BJ (cell line): ENCODE measurements at regions not wholly inside any gene's neighbourhood (a gene's known extent, or its start where the extent isn't known, plus 50 kb on each side); places are given as distances from the start of the nearest gene placed in this dataset.

Experiments used
- CTCF ChIA-PET: fragments of 350-600 bp; formaldehyde crosslinking; extraction: SDS; loops from one replicate; lab custom pipeline; 2021; ENCODE audit warnings: antibody characterized with exemption, inconsistent platforms; lab: Yijun Ruan, JAX
- POLR2A ChIA-PET: fragments of 300-600 bp; sonication (Branson Sonifier 250); formaldehyde crosslinking; extraction: SDS; loops from one replicate; lab custom pipeline; 2021; ENCODE audit warnings: antibody characterized with exemption; lab: Charles Lee
- DNase-seq: peaks from one replicate; pipeline ENCODE4 v3.0.0-alpha.2; 2011; ENCODE audit warnings: low read depth
- H3K27me3 ChIP-seq: 2 replicates; pipeline ENCODE4 v1.6.0; 2011; ENCODE audit warnings: low read length; ENCODE audit not compliant: control insufficient read depth, insufficient read depth
- H3K36me3 ChIP-seq: 2 replicates; pipeline ENCODE4 v1.5.1; 2011; ENCODE audit warnings: low read length; ENCODE audit not compliant: control insufficient read depth, insufficient read depth
- H3K4me3 ChIP-seq: 2 replicates; pipeline ENCODE4 v1.5.1; 2011; ENCODE audit warnings: low read depth, mild to moderate bottlenecking, control low read depth, low read length
- TF ChIP-seq, protein P1 (sequence below): IDR thresholded peaks from 2 replicates; pipeline ENCODE4 v1.5.1; 2011; ENCODE audit warnings: low read depth, mild to moderate bottlenecking, control low read depth, inconsistent platforms, low read length, moderate library complexity; ENCODE audit not compliant: insufficient read depth

DNA sequence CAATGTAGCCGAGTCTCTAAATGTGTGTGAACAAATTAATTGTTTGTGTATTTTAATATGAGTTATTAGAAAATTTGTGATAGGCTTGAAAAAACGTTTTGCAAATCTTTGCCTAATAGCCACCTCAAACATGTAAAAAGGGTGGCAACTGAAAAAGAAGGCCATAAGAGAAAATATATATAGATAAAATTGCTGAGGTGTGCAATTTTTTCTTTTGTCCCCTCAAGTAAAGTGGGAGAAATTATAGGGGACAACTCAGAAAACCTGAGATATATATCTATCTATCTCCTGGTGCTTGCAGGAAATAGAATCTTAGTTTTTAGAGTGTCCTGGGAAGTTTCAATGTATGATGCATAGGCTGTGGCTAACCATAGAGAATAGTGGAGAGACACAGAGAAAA lies 201.4 kb upstream of the LRP1B start:
- ChIA-PET POLR2A (no interaction called here), CTCF (no interaction called here)
- TF ChIP-seq, protein P1, sequence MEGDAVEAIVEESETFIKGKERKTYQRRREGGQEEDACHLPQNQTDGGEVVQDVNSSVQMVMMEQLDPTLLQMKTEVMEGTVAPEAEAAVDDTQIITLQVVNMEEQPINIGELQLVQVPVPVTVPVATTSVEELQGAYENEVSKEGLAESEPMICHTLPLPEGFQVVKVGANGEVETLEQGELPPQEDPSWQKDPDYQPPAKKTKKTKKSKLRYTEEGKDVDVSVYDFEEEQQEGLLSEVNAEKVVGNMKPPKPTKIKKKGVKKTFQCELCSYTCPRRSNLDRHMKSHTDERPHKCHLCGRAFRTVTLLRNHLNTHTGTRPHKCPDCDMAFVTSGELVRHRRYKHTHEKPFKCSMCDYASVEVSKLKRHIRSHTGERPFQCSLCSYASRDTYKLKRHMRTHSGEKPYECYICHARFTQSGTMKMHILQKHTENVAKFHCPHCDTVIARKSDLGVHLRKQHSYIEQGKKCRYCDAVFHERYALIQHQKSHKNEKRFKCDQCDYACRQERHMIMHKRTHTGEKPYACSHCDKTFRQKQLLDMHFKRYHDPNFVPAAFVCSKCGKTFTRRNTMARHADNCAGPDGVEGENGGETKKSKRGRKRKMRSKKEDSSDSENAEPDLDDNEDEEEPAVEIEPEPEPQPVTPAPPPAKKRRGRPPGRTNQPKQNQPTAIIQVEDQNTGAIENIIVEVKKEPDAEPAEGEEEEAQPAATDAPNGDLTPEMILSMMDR, result no peak
- Histone ChIP-seq H3K27me3 (no peaks in the 10 kb centered on the region; the same call in 1 of the 2 replicates), H3K4me3 (no peak overlapping the region), H3K36me3 (no peaks in the 10 kb centered on the region)
- DNase-seq, result no peak

DNA sequence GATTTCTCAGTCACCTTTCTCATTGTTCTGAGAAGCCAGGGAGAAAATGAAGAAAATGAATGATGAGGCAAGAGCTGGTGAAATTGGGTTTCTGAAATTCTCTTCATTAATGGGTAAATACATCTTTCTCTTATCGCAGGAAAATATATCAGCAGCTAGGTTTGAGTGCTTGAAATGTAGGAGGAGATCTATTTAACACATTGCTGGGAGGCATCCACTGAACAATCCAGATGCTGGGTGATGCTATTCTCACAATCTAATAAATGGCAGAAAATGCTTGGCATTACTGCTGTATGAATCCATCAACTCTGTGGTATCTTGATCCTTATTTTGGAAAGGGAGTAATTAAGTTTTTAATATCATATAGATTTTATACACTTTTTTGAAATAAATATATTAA lies 199.6 kb upstream of the LRP1B start:
- DNase-seq, result no peak
- Histone ChIP-seq H3K4me3 (no peak overlapping the region), H3K36me3 (no peaks in the 10 kb centered on the region), H3K27me3 (no peaks in the 10 kb centered on the region)
- POLR2A ChIA-PET, result no interaction called here
- TF ChIP-seq, protein P1, result no peak
- CTCF ChIA-PET, result no interaction called here

DNA sequence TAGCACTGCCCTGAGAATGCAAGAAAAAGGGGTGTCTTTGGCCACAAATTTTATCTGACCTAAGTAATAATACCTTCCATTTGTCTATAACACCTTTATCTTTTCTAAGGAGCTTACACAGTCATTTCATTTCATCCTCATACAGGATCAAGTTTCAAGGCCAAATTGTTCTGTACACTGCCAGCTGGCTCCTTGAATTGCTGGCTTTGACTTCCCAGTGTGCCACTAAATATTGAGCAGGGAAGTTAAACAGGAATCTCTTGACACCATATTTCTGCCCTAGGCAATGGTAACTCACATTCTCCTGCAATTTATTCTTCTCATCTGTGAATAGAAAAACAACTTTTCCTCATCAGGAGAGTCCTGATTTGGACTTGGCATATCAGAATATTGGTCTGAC lies 195.1 kb upstream of the LRP1B start:
- Histone ChIP-seq H3K4me3 (no peak overlapping the region), H3K27me3 (no peaks in the 10 kb centered on the region), H3K36me3 (no peaks in the 10 kb centered on the region)
- CTCF ChIA-PET, result no interaction called here
- DNase-seq, result no peak
- POLR2A ChIA-PET, result no interaction called here
- TF ChIP-seq, protein P1, result no peak

DNA sequence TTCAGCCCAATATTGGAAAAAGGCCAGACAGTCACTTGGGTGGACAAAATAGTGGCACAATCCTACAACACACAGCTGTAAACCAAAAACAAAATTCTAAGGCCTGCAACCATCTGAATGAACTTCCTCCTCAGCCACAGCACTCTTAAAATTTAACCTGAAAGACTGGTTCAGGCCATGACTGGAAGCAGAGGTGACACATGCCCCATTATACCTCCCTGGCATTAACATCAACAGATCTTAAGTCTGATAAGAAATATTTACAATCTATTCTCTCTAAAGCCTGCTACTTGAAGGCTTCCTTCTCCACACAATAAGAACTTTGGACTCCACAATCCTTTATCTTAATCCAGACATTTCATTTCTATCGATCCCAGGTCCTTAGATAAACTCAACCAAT lies 192.4 kb upstream of the LRP1B start:
- no peak for DNase-seq
- TF ChIP-seq, protein P1, result no peak
- H3K36me3 ChIP-seq, result no peaks in the 10 kb centered on the region
- H3K4me3 ChIP-seq, result no peak overlapping the region
- no peaks in the 10 kb centered on the region for H3K27me3 ChIP-seq
- POLR2A ChIA-PET, result no interaction called here
- CTCF ChIA-PET, result interaction anchor here (1.2 kb wide), 1 partner anchor 11 kb away, joined by 4 read pairs; no protein-coding TSS in a partner anchor

DNA sequence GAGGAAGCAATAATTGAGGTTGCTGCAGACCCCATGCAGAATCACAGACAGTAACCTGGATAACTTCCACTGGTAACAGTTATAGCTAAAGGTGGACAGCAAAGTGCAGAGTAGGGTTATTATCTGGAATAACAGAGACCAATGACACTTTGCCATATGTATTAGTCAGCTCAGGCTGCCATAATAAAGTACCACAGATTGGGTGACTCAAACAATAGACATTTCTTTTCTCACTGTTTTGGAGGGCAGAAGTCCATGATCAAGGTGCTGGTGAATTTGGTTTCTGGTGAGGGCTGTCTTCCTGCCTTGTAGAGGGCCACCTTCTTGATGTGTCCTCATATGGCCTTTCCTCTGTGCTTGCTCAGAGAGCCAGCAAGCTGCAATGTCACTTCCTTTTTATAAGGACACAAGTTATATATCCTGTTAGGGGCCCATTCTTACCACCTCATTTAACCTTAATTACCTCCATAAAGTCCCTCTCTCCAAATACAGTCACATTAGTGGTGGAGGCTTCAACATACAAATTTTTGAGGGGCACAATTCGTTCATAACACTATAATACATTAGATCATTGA lies 191.0 kb upstream of the LRP1B start:
- DNase-seq, result no peak

More for the DNA sequence above, 191.0 kb upstream of the LRP1B start:
- ChIA-PET CTCF (interaction anchor here (1.2 kb wide), 1 partner anchor 10 kb away, joined by 4 read pairs; no protein-coding TSS in a partner anchor), POLR2A (no interaction called here)
- Histone ChIP-seq H3K36me3 (no peaks in the 10 kb centered on the region), H3K27me3 (no peaks in the 10 kb centered on the region), H3K4me3 (no peak overlapping the region)
- TF ChIP-seq, protein P1, result no peak
